Endothelial cell of umbilical vein (primary cell): ENCODE measurements at regions not wholly inside any gene's neighbourhood (a gene's known extent, or its start where the extent isn't known, plus 50 kb on each side); places are given as distances from the start of the nearest gene placed in this dataset.

Experiments
- BruUV-seq: library from RNA; stranded (reverse); fragments of 400-500 nt; replicated peaks from 2 replicates; lab custom pipeline; 2021; lab: Mats Ljungman, UMichigan
- CTCF ChIA-PET: fragments of 300-600, 350-600 bp; sonication (Branson Sonifier 250); formaldehyde crosslinking; loops from one replicate; lab custom pipeline; 2021; ENCODE audit warnings: antibody characterized with exemption, inconsistent platforms; lab: Charles Lee
- POLR2A ChIA-PET: fragments of 300-600, 350-600 bp; sonication (Branson Sonifier 250); formaldehyde crosslinking; loops from one replicate; lab custom pipeline; 2021; ENCODE audit warnings: antibody characterized with exemption, inconsistent platforms; lab: Charles Lee
- DNase-seq: peaks from one replicate; pipeline ENCODE4 v3.0.0-alpha.2; 2011; ENCODE audit warnings: low read depth, low spot score
- FAIRE-seq: peaks from 2 replicates; lab custom pipeline; 2011; peaks lifted over from hg19 to GRCh38; lab: Jason Lieb, UNC
- H2AFZ ChIP-seq: 2 replicates; pipeline ENCODE4 v1.6.0; 2012; ENCODE audit warnings: low read depth, low read length, control low read depth, inconsistent platforms
- H3K27ac ChIP-seq: 2 replicates; pipeline ENCODE4 v1.5.1; 2011; ENCODE audit warnings: low read depth, mild to moderate bottlenecking, control low read depth, low read length, moderate library complexity; ENCODE audit not compliant: insufficient read depth
- H3K27me3 ChIP-seq, 2 experiments: 2 replicates each; pipeline versions ENCODE4 v1.6.0 to v1.6.1; 2011; ENCODE audit warnings: low read length in 2 of 2, mixed read lengths in 1 of 2; ENCODE audit not compliant: control insufficient read depth in 2 of 2, insufficient read depth in 2 of 2
- H3K36me3 ChIP-seq, 2 experiments: 2 replicates in 1 of 2; 3 replicates in 1 of 2; pipeline ENCODE4 v1.5.1; 2011; ENCODE audit warnings: low read length in 2 of 2, mild to moderate bottlenecking in 1 of 2, moderate library complexity in 1 of 2; ENCODE audit not compliant: control insufficient read depth in 2 of 2, insufficient read depth in 2 of 2; ENCODE audit errors: extremely low read depth in 1 of 2
- H3K4me1 ChIP-seq: 3 replicates; pipeline ENCODE4 v1.5.1; 2011; ENCODE audit warnings: mild to moderate bottlenecking, low read length; ENCODE audit not compliant: control insufficient read depth, insufficient read depth; ENCODE audit errors: extremely low read depth
- H3K4me2 ChIP-seq: 2 replicates; pipeline ENCODE4 v1.6.1; 2011; ENCODE audit warnings: low read length, control low read depth, mixed read lengths; ENCODE audit not compliant: insufficient read depth
- H3K4me3 ChIP-seq, 3 experiments: fragments of 200-600 bp in 1 of 3; sonication (generic), shearing (Covaris generic) in 1 of 3; replicated peaks in 1 of 3; 2 replicates each; pipeline ENCODE4 v1.5.1; 2011 to 2016; ENCODE audit warnings: control low read depth in 3 of 3, low read length in 3 of 3, mild to moderate bottlenecking in 2 of 3, inconsistent platforms in 1 of 3, low read depth in 1 of 3, moderate library complexity in 1 of 3; ENCODE audit not compliant: insufficient read depth in 1 of 3
- H3K79me2 ChIP-seq: 2 replicates; pipeline ENCODE4 v1.6.0; 2012; ENCODE audit warnings: low read length, inconsistent platforms; ENCODE audit not compliant: control insufficient read depth, insufficient read depth
- H3K9ac ChIP-seq: replicated peaks from 2 replicates; pipeline ENCODE3; 2011; ENCODE audit warnings: low read length, control low read depth; ENCODE audit not compliant: insufficient read depth; ENCODE audit errors: extremely low read depth
- H3K9me1 ChIP-seq: replicated peaks from 3 replicates; pipeline ENCODE4 v1.6.0; 2011; ENCODE audit warnings: mild to moderate bottlenecking, low read length; ENCODE audit not compliant: control insufficient read depth, insufficient read depth; ENCODE audit errors: extremely low read depth
- H3K9me3 ChIP-seq: replicated peaks from 2 replicates; pipeline ENCODE4 v1.5.1; 2012; ENCODE audit warnings: low read length, inconsistent platforms; ENCODE audit not compliant: control insufficient read depth, insufficient read depth
- H4K20me1 ChIP-seq: replicated peaks from 2 replicates; pipeline ENCODE3; 2011; ENCODE audit warnings: mild to moderate bottlenecking, low read length; ENCODE audit not compliant: control insufficient read depth, insufficient read depth; ENCODE audit errors: extremely low read depth
- EZH2 ChIP-seq: IDR thresholded peaks from 2 replicates; pipeline ENCODE4 v1.6.1; 2012; ENCODE audit warnings: borderline replicate concordance, low read depth, mild to moderate bottlenecking, moderate library complexity, low read length, inconsistent platforms; ENCODE audit not compliant: severe bottlenecking
- FOS ChIP-seq: IDR thresholded peaks from 2 replicates; pipeline ENCODE4 v1.6.1; 2011; ENCODE audit warnings: mild to moderate bottlenecking, low read length, moderate library complexity, borderline replicate concordance; ENCODE audit not compliant: insufficient read depth
- GATA2 ChIP-seq: IDR thresholded peaks from 2 replicates; pipeline ENCODE4 v1.7.0; 2011; ENCODE audit warnings: low read depth, mild to moderate bottlenecking, moderate library complexity, mixed read lengths, low read length; ENCODE audit not compliant: insufficient read length, insufficient read depth
- JUN ChIP-seq: IDR thresholded peaks from 2 replicates; pipeline ENCODE4 v1.6.1; 2011; ENCODE audit warnings: borderline replicate concordance, low read depth; ENCODE audit not compliant: insufficient read length, insufficient read depth
- MAX ChIP-seq: IDR thresholded peaks from 2 replicates; pipeline ENCODE4 v1.6.1; 2011; ENCODE audit not compliant: insufficient read depth, insufficient read length
- MYC ChIP-seq: IDR thresholded peaks from one replicate; pipeline ENCODE4 v1.6.1; 2011; ENCODE audit warnings: mild to moderate bottlenecking, low read depth, low read length
- POLR2A ChIP-seq: IDR thresholded peaks from 2 replicates; pipeline ENCODE4 v1.6.1; 2012; ENCODE audit warnings: low read depth, mild to moderate bottlenecking, control low read depth, low read length
- POLR2AphosphoS5 ChIP-seq: IDR thresholded peaks from 2 replicates; pipeline ENCODE4 v1.6.1; 2012; ENCODE audit warnings: low read depth, mild to moderate bottlenecking, control low read depth, low read length, moderate library complexity; ENCODE audit not compliant: insufficient read depth
- dilution Hi-C: fragments of 300-500 bp; cut with MboI; formaldehyde crosslinking; loops from one replicate; pipeline ENCODE4 v1.15.0; 2019; ENCODE audit warnings: low sequenced_read_pairs; ENCODE audit not compliant: extremely low pct_ligation_motif_present
- intact Hi-C: fragments of 100-400 bp; cut with micrococcal nuclease; formaldehyde crosslinking; loops from one replicate; pipeline ENCODE4 v1.10.0; 2022
- TF ChIP-seq, protein P1 (sequence below), 2 donors: IDR thresholded peaks; 1 replicate in 1 of 2; 2 replicates in 1 of 2; pipeline ENCODE4 v1.5.1; 2011; ENCODE audit warnings: low read length in 2 of 2, mild to moderate bottlenecking in 2 of 2, moderate library complexity in 2 of 2, control low read depth in 1 of 2, inconsistent platforms in 1 of 2, low read depth in 1 of 2; ENCODE audit not compliant: insufficient read depth in 1 of 2; ENCODE audit errors: extremely low read depth in 1 of 2

- H3K27ac ChIP-seq: no peak overlapping the region
- no peaks in the 10 kb centered on the region for H3K36me3 ChIP-seq
- no peaks in the 10 kb centered on the region for H3K4me1 ChIP-seq
- no peak overlapping the region for H2AFZ ChIP-seq
- ChIA-PET POLR2A (no interaction called here), CTCF (interaction anchor here (1.4 to 2.0 kb wide), 2 partner anchors 9 to 10 kb away, joined by 5 to 14 read pairs; no protein-coding TSS in a partner anchor)
- H3K9me1 ChIP-seq: no peaks in the 10 kb centered on the region
- TF ChIP-seq POLR2A: no peak
- TF ChIP-seq JUN: no peak
- TF ChIP-seq MYC: no peak
- no peak for TF ChIP-seq FOS
- TF ChIP-seq MAX: no peak
- TF ChIP-seq GATA2: no peak
- TF ChIP-seq, protein P1, sequence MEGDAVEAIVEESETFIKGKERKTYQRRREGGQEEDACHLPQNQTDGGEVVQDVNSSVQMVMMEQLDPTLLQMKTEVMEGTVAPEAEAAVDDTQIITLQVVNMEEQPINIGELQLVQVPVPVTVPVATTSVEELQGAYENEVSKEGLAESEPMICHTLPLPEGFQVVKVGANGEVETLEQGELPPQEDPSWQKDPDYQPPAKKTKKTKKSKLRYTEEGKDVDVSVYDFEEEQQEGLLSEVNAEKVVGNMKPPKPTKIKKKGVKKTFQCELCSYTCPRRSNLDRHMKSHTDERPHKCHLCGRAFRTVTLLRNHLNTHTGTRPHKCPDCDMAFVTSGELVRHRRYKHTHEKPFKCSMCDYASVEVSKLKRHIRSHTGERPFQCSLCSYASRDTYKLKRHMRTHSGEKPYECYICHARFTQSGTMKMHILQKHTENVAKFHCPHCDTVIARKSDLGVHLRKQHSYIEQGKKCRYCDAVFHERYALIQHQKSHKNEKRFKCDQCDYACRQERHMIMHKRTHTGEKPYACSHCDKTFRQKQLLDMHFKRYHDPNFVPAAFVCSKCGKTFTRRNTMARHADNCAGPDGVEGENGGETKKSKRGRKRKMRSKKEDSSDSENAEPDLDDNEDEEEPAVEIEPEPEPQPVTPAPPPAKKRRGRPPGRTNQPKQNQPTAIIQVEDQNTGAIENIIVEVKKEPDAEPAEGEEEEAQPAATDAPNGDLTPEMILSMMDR (IDR thresholded peaks at IDR 0.05; ENCODE audit: extremely low read depth in 1 of 2, insufficient read depth in 1 of 2, low read depth in 1 of 2, low read length in 2 of 2): no peak
- no peak for TF ChIP-seq EZH2
- no peak for TF ChIP-seq POLR2AphosphoS5
- dilution Hi-C loops (no loop called here), intact Hi-C loops (no loop called here)
- H3K27me3 ChIP-seq: peaks cover 8 to 9% of the 10 kb centered on the region in 2 experiments
- DNase-seq (no peak), FAIRE-seq (no peak)
- H3K4me2 ChIP-seq: no peak overlapping the region
- no peaks in the 10 kb centered on the region for H4K20me1 ChIP-seq
- H3K9me3 ChIP-seq: no peaks in the 10 kb centered on the region
- BruUV-seq: no TSS peak
- no peak overlapping the region for H3K9ac ChIP-seq
- H3K4me3 ChIP-seq: no peak overlapping the region
- H3K79me2 ChIP-seq: no peaks in the 10 kb centered on the region
Measured at GRCh38 chr5:42898760-42899159, 87.1 kb upstream of the SELENOP start.
